ENCODE measurements at regions not wholly inside any gene's neighbourhood (a gene's known extent, or its start where the extent isn't known, plus 50 kb on each side); places are given as distances from the start of the nearest gene placed in this dataset.

- no peak overlapping the region for H3K27ac Mint-ChIP-seq
- no peaks in the 10 kb centered on the region for H3K9me3 Mint-ChIP-seq
- H3K4me1 Mint-ChIP-seq (ENCODE audit: low read depth), result no peaks in the 10 kb centered on the region
- H3K27me3 Mint-ChIP-seq (ENCODE audit: insufficient read depth), result peaks cover 14% of the 10 kb centered on the region
- no peaks in the 10 kb centered on the region for H3K36me3 Mint-ChIP-seq (ENCODE audit: low read depth)
- no peak overlapping the region for H3K4me3 Mint-ChIP-seq
- DNase-seq (ENCODE audit: low spot score), result no peak
- intact Hi-C loops (cut with micrococcal nuclease), result no loop called here
Measured at GRCh38 chr7:25279705-25280104, 51.4 kb upstream of the NPVF start.

GRCh38 chr7:25280181-25280580 lies 51.9 kb upstream of the NPVF start:
- Mint-ChIP-seq H3K27ac (no peak overlapping the region), H3K4me1 (ENCODE audit: low read depth) (no peaks in the 10 kb centered on the region), H3K27me3 (ENCODE audit: insufficient read depth) (peaks cover 14% of the 10 kb centered on the region), H3K36me3 (ENCODE audit: low read depth) (no peaks in the 10 kb centered on the region), H3K4me3 (no peak overlapping the region), H3K9me3 (no peaks in the 10 kb centered on the region)
- intact Hi-C loops (cut with micrococcal nuclease), result no loop called here
- no peak for DNase-seq (ENCODE audit: low spot score)

- Mint-ChIP-seq H3K4me3 (no peak overlapping the region), H3K9me3 (no peaks in the 10 kb centered on the region), H3K27ac (no peak overlapping the region), H3K4me1 (ENCODE audit: low read depth) (no peaks in the 10 kb centered on the region), H3K36me3 (ENCODE audit: low read depth) (no peaks in the 10 kb centered on the region), H3K27me3 (ENCODE audit: insufficient read depth) (peaks cover 14% of the 10 kb centered on the region)
- DNase-seq (ENCODE audit: low spot score), result no peak
- intact Hi-C loops (cut with micrococcal nuclease), result no loop called here
Measured at GRCh38 chr7:25282194-25282593, 53.9 kb upstream of the NPVF start.

GRCh38 chr7:25286756-25287155 lies 58.5 kb upstream of the NPVF start:
- no peaks in the 10 kb centered on the region for H3K9me3 Mint-ChIP-seq
- H3K27me3 Mint-ChIP-seq (ENCODE audit: insufficient read depth), result peaks cover 4% of the 10 kb centered on the region
- H3K4me3 Mint-ChIP-seq, result no peak overlapping the region
- intact Hi-C loops (cut with micrococcal nuclease), result no loop called here
- no peaks in the 10 kb centered on the region for H3K36me3 Mint-ChIP-seq (ENCODE audit: low read depth)
- no peak for DNase-seq (ENCODE audit: low spot score)
- no peaks in the 10 kb centered on the region for H3K4me1 Mint-ChIP-seq (ENCODE audit: low read depth)
- H3K27ac Mint-ChIP-seq, result no peak overlapping the region

- H3K27me3 Mint-ChIP-seq (ENCODE audit: insufficient read depth), result peaks cover 4% of the 10 kb centered on the region
Measured at GRCh38 chr7:25287291-25287690, 59.0 kb upstream of the NPVF start.

GRCh38 chr7:25288556-25289307 lies 60.4 kb upstream of the NPVF start:
- DNase-seq (ENCODE audit: low spot score), result no peak
- Mint-ChIP-seq H3K9me3 (no peaks in the 10 kb centered on the region), H3K36me3 (ENCODE audit: low read depth) (no peaks in the 10 kb centered on the region), H3K27ac (no peak overlapping the region), H3K27me3 (ENCODE audit: insufficient read depth) (peaks cover 4% of the 10 kb centered on the region), H3K4me3 (no peak overlapping the region), H3K4me1 (ENCODE audit: low read depth) (no peaks in the 10 kb centered on the region)
- intact Hi-C loops (cut with micrococcal nuclease), result no loop called here

More at GRCh38 chr7:25287291-25287690, 59.0 kb upstream of the NPVF start:
- H3K4me1 Mint-ChIP-seq (ENCODE audit: low read depth), result no peaks in the 10 kb centered on the region
- no peak overlapping the region for H3K27ac Mint-ChIP-seq
- intact Hi-C loops (cut with micrococcal nuclease), result no loop called here
- no peak overlapping the region for H3K4me3 Mint-ChIP-seq
- no peak for DNase-seq (ENCODE audit: low spot score)
- H3K36me3 Mint-ChIP-seq (ENCODE audit: low read depth), result no peaks in the 10 kb centered on the region
- H3K9me3 Mint-ChIP-seq, result no peaks in the 10 kb centered on the region

- H3K4me1 Mint-ChIP-seq (ENCODE audit: low read depth), result no peaks in the 10 kb centered on the region
- no peak overlapping the region for H3K4me3 Mint-ChIP-seq
- DNase-seq (ENCODE audit: low spot score), result no peak
- no peaks in the 10 kb centered on the region for H3K9me3 Mint-ChIP-seq
- H3K27me3 Mint-ChIP-seq (ENCODE audit: insufficient read depth), result peaks cover 2% of the 10 kb centered on the region
- no peak overlapping the region for H3K27ac Mint-ChIP-seq
- intact Hi-C loops (cut with micrococcal nuclease), result no loop called here
- H3K36me3 Mint-ChIP-seq (ENCODE audit: low read depth), result no peaks in the 10 kb centered on the region
Measured at GRCh38 chr7:25289518-25289917, 61.2 kb upstream of the NPVF start.

GRCh38 chr7:25294624-25295023 lies 66.3 kb upstream of the NPVF start:
- intact Hi-C loops (cut with micrococcal nuclease), result no loop called here
- H3K9me3 Mint-ChIP-seq, result no peaks in the 10 kb centered on the region
- DNase-seq (ENCODE audit: low spot score), result no peak
- H3K36me3 Mint-ChIP-seq (ENCODE audit: low read depth), result no peaks in the 10 kb centered on the region
- H3K4me1 Mint-ChIP-seq (ENCODE audit: low read depth), result no peaks in the 10 kb centered on the region
- peaks cover 8% of the 10 kb centered on the region for H3K27me3 Mint-ChIP-seq (ENCODE audit: insufficient read depth)
- H3K4me3 Mint-ChIP-seq, result no peak overlapping the region
- no peak overlapping the region for H3K27ac Mint-ChIP-seq

GRCh38 chr7:25295387-25295786 lies 67.1 kb upstream of the NPVF start:
- intact Hi-C loops (cut with micrococcal nuclease), result no loop called here
- no peak for DNase-seq (ENCODE audit: low spot score)
- H3K36me3 Mint-ChIP-seq (ENCODE audit: low read depth), result no peaks in the 10 kb centered on the region
- H3K27me3 Mint-ChIP-seq (ENCODE audit: insufficient read depth), result peaks cover 6% of the 10 kb centered on the region
- H3K9me3 Mint-ChIP-seq, result no peaks in the 10 kb centered on the region
- no peaks in the 10 kb centered on the region for H3K4me1 Mint-ChIP-seq (ENCODE audit: low read depth)
- no peak overlapping the region for H3K4me3 Mint-ChIP-seq
- no peak overlapping the region for H3K27ac Mint-ChIP-seq

GRCh38 chr7:25296086-25296485 lies 67.8 kb upstream of the NPVF start:
- H3K27me3 Mint-ChIP-seq (ENCODE audit: insufficient read depth), result peaks cover 6% of the 10 kb centered on the region
- DNase-seq (ENCODE audit: low spot score), result no peak
- no peaks in the 10 kb centered on the region for H3K9me3 Mint-ChIP-seq
- no peaks in the 10 kb centered on the region for H3K36me3 Mint-ChIP-seq (ENCODE audit: low read depth)
- no peak overlapping the region for H3K4me3 Mint-ChIP-seq
- no peaks in the 10 kb centered on the region for H3K4me1 Mint-ChIP-seq (ENCODE audit: low read depth)
- intact Hi-C loops (cut with micrococcal nuclease), result no loop called here
- H3K27ac Mint-ChIP-seq, result no peak overlapping the region

GRCh38 chr7:25297278-25297677 lies 69.0 kb upstream of the NPVF start:
- no peaks in the 10 kb centered on the region for H3K36me3 Mint-ChIP-seq (ENCODE audit: low read depth)
- no peaks in the 10 kb centered on the region for H3K9me3 Mint-ChIP-seq
- peaks cover 8% of the 10 kb centered on the region for H3K27me3 Mint-ChIP-seq (ENCODE audit: insufficient read depth)
- H3K27ac Mint-ChIP-seq, result no peak overlapping the region
- H3K4me1 Mint-ChIP-seq (ENCODE audit: low read depth), result no peaks in the 10 kb centered on the region
- DNase-seq (ENCODE audit: low spot score), result no peak
- no peak overlapping the region for H3K4me3 Mint-ChIP-seq
- intact Hi-C loops (cut with micrococcal nuclease), result no loop called here

GRCh38 chr7:25303281-25304181 lies 75.2 kb upstream of the NPVF start:
- no peaks in the 10 kb centered on the region for H3K4me1 Mint-ChIP-seq (ENCODE audit: low read depth)
- H3K27me3 Mint-ChIP-seq (ENCODE audit: insufficient read depth), result peaks cover 13% of the 10 kb centered on the region
- intact Hi-C loops (cut with micrococcal nuclease), result no loop called here
- no peaks in the 10 kb centered on the region for H3K36me3 Mint-ChIP-seq (ENCODE audit: low read depth)
- H3K4me3 Mint-ChIP-seq, result no peak overlapping the region
- H3K27ac Mint-ChIP-seq, result no peak overlapping the region
- no peaks in the 10 kb centered on the region for H3K9me3 Mint-ChIP-seq
- DNase-seq (ENCODE audit: low spot score), result no peak

GRCh38 chr7:25304691-25305090 lies 76.4 kb upstream of the NPVF start:
- no peak for DNase-seq (ENCODE audit: low spot score)
- intact Hi-C loops (cut with micrococcal nuclease), result no loop called here
- H3K27me3 Mint-ChIP-seq (ENCODE audit: insufficient read depth), result peaks cover 10% of the 10 kb centered on the region
- no peaks in the 10 kb centered on the region for H3K4me1 Mint-ChIP-seq (ENCODE audit: low read depth)
- no peaks in the 10 kb centered on the region for H3K36me3 Mint-ChIP-seq (ENCODE audit: low read depth)
- no peak overlapping the region for H3K27ac Mint-ChIP-seq
- H3K4me3 Mint-ChIP-seq, result no peak overlapping the region
- no peaks in the 10 kb centered on the region for H3K9me3 Mint-ChIP-seq
